Activated CD8-positive, alpha-beta memory T cell treated with anti-CD3 and anti-CD28 coated beads, Interleukin-2, amount 50 U/mL, for 1 hour (primary cell): ENCODE measurements at regions not wholly inside any gene's neighbourhood (a gene's known extent, or its start where the extent isn't known, plus 50 kb on each side); places are given as distances from the start of the nearest gene placed in this dataset.

ENCODE experiments used
- DNase-seq: peaks from one replicate; pipeline ENCODE4 v3.0.0-alpha.2; 2020; ENCODE audit errors: extremely low read depth

GRCh38 chr19:31559494-31559893 is 210.3 kb upstream of the TSHZ3 start:
- no peak for DNase-seq

- no peak for DNase-seq
Observed at GRCh38 chr19:31560086-31561060, 211.1 kb upstream of the TSHZ3 start.

GRCh38 chr19:31562966-31563612 is 213.9 kb upstream of the TSHZ3 start:
- no peak for DNase-seq

- no peak for DNase-seq
Observed at GRCh38 chr19:31567776-31568175, 218.5 kb upstream of the TSHZ3 start.

- no peak for DNase-seq
Observed at GRCh38 chr19:31568724-31569123, 219.5 kb upstream of the TSHZ3 start.

GRCh38 chr19:31570718-31571117 is 221.5 kb upstream of the TSHZ3 start:
- no peak for DNase-seq

GRCh38 chr19:31572102-31572975 is 223.1 kb upstream of the TSHZ3 start:
- DNase-seq, result no peak

GRCh38 chr19:31572976-31573298 is 223.7 kb upstream of the TSHZ3 start:
- no peak for DNase-seq

- DNase-seq, result no peak
Observed at GRCh38 chr19:31574251-31574973, 225.2 kb upstream of the TSHZ3 start.

- DNase-seq, result no peak
Observed at GRCh38 chr19:31575846-31576335, 226.7 kb upstream of the TSHZ3 start.

GRCh38 chr19:31578326-31578725 is 229.1 kb upstream of the TSHZ3 start:
- no peak for DNase-seq

GRCh38 chr19:31583148-31583547 is 233.9 kb upstream of the TSHZ3 start:
- no peak for DNase-seq

GRCh38 chr19:31586282-31586681 is 237.0 kb upstream of the TSHZ3 start:
- DNase-seq, result no peak

- DNase-seq, result no peak
Observed at GRCh38 chr19:31589109-31589508, 239.9 kb upstream of the TSHZ3 start.

- no peak for DNase-seq
Observed at GRCh38 chr19:31591258-31591657, 242.0 kb upstream of the TSHZ3 start.

GRCh38 chr19:31592456-31592855 is 243.2 kb upstream of the TSHZ3 start:
- no peak for DNase-seq

GRCh38 chr19:31594701-31595100 is 245.5 kb upstream of the TSHZ3 start:
- DNase-seq, result no peak

GRCh38 chr19:31595521-31595920 is 246.3 kb upstream of the TSHZ3 start:
- no peak for DNase-seq

- DNase-seq, result no peak
Observed at GRCh38 chr19:31596751-31597150, 247.5 kb upstream of the TSHZ3 start.

- no peak for DNase-seq
Observed at GRCh38 chr19:31597616-31598015, 248.4 kb upstream of the TSHZ3 start.

- DNase-seq, result no peak
Observed at GRCh38 chr19:31598730-31599238, 249.5 kb upstream of the TSHZ3 start.
